ENCODE measurements at regions not wholly inside any gene's neighbourhood (a gene's known extent, or its start where the extent isn't known, plus 50 kb on each side); places are given as distances from the start of the nearest gene placed in this dataset.

- DNase-seq: no peak
Observed at GRCh38 chr16:87060034-87060986, 256.9 kb downstream of the C16orf95 start.

- no peak for DNase-seq
Observed at GRCh38 chr16:87061243-87061920, 255.8 kb downstream of the C16orf95 start.

GRCh38 chr16:87062569-87063442 lies 254.4 kb downstream of the C16orf95 start:
- DNase-seq: peak in 1 of 2 donors; percentile 38

GRCh38 chr16:87063543-87063942 lies 253.6 kb downstream of the C16orf95 start:
- DNase-seq: no peak

- no peak for DNase-seq
Observed at GRCh38 chr16:87064731-87065445, 252.3 kb downstream of the C16orf95 start.

GRCh38 chr16:87065446-87066132 lies 251.6 kb downstream of the C16orf95 start:
- no peak for DNase-seq

- no peak for DNase-seq
Observed at GRCh38 chr16:87066133-87067002, 250.8 kb downstream of the C16orf95 start.

GRCh38 chr16:87067003-87067556 lies 250.1 kb downstream of the C16orf95 start:
- DNase-seq: no peak

- DNase-seq: no peak
Observed at GRCh38 chr16:87067836-87068761, 249.1 kb downstream of the C16orf95 start.

- DNase-seq: no peak
Observed at GRCh38 chr16:87068762-87069150, 248.4 kb downstream of the C16orf95 start.

- DNase-seq: no peak
Observed at GRCh38 chr16:87070657-87071056, 246.5 kb downstream of the C16orf95 start.

- DNase-seq: no peak
Observed at GRCh38 chr16:87072101-87072500, 245.1 kb downstream of the C16orf95 start.

GRCh38 chr16:87074641-87075318 lies 242.4 kb downstream of the C16orf95 start:
- DNase-seq: no peak

- no peak for DNase-seq
Observed at GRCh38 chr16:87075319-87075860, 241.8 kb downstream of the C16orf95 start.

GRCh38 chr16:87076331-87076949 lies 240.8 kb downstream of the C16orf95 start:
- no peak for DNase-seq

- peak in 1 of 2 donors; percentile 20 for DNase-seq
Observed at GRCh38 chr16:87076950-87077749, 240.0 kb downstream of the C16orf95 start.

GRCh38 chr16:87077750-87078127 lies 239.5 kb downstream of the C16orf95 start:
- no peak for DNase-seq

All from CD4-positive, alpha-beta T cell treated with Interferon alpha-2 for 1 hour (primary cell).